ENCODE measurements at regions not wholly inside any gene's neighbourhood (a gene's known extent, or its start where the extent isn't known, plus 50 kb on each side); places are given as distances from the start of the nearest gene placed in this dataset.
"Not testable (repeated sequence)": the region's sequence is repeated elsewhere in the genome, so short reads cannot be mapped to it uniquely, and the experiment has no call there.

- no peak overlapping the region; the same call in 1 of the 2 replicates for H3K4me3 ChIP-seq (ENCODE audit: control insufficient read depth, low read depth, low read length)
- peak; percentile 64 for TF ChIP-seq CTCF (IDR thresholded peaks at IDR 0.05; ENCODE audit: control insufficient read depth, insufficient read depth, low read depth, low read length, missing control alignments)
- no peak for DNase-seq (ENCODE audit: low read depth)
Measured at GRCh38 chr1:30085811-30086770, 637.3 kb downstream of the MATN1 start.

GRCh38 chr1:30084909-30085571 is 638.3 kb downstream of the MATN1 start:
- TF ChIP-seq CTCF (IDR thresholded peaks at IDR 0.05; ENCODE audit: control insufficient read depth, insufficient read depth, low read depth, low read length, missing control alignments), result no peak
- DNase-seq (ENCODE audit: low read depth), result no peak
- no peak overlapping the region for H3K4me3 ChIP-seq (ENCODE audit: control insufficient read depth, low read depth, low read length)

DNA sequence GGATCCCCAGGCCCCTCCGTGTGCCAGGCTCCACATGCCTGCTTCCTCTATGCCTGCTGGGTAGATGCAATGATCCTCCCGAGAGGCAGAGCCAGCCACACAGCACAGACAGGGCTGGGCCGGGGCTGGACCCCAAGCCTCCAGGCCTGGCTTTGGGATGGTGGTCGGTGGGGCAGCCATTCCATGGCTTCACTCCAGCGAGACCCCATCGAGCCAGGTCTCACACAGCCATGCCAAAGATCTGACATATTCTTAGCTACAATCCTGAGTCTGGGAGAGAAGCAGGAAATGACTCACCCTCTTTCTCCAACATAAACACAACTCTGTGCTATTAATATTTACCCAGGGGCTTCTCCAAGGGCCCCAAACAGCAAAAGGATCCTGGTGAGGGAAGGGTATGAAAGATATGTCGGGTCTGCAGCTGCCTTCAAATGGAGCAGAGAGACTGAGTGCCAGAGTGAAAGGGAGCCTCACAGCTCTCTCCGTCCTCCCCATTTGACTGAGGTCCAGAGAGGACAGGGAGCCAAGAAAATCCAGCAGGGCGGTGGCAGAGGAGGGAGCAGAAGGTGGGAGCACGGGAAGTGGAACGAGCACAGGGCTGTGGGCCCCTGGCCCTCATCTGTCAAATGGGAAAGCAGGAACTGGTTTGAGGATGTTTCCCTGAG is 639.5 kb downstream of the MATN1 start:
- no peak overlapping the region for H3K4me3 ChIP-seq (ENCODE audit: control insufficient read depth, low read depth, low read length)
- TF ChIP-seq CTCF (IDR thresholded peaks at IDR 0.05; ENCODE audit: control insufficient read depth, insufficient read depth, low read depth, low read length, missing control alignments), result no peak
- peak; percentile 27 for DNase-seq (ENCODE audit: low read depth)

DNA sequence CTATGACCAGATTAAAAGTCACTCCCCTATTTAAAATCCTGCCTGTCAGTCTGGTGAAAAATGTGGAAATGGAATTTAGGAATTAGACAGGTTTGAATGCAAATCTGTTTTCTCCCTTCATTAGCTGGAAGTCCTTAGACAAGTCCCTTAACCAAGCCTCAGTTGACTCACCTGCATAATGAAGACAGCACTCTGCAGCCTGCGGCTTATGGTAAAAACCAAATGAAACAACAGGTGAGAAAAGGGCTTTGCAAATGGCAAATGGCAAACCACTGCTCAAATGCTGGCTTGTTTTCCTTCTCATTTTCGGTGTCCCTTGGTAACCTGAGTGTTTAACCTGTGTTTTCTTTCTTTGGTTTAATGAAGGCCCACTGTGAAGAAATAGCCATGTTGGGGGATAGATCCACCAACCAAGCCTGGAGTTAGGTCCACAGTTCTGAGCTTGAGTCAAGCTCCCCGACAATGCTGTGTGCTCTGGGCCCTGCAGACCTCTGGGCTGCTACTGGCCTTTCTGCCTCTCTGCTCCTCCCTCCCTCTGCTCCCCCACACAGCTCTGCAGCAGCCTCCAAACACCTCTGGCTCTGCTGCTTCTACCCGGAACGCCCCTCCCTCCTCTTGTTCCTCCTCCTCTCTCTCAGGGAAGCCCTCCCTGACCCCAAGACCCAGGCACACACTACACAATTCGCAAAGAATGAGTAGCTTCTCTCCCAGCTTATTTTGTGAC is 641.8 kb downstream of the MATN1 start:
- no peak for DNase-seq (ENCODE audit: low read depth)
- no peak for TF ChIP-seq CTCF (IDR thresholded peaks at IDR 0.05; ENCODE audit: control insufficient read depth, insufficient read depth, low read depth, low read length, missing control alignments)
- H3K4me3 ChIP-seq (ENCODE audit: control insufficient read depth, low read depth, low read length), result no peak overlapping the region

DNA sequence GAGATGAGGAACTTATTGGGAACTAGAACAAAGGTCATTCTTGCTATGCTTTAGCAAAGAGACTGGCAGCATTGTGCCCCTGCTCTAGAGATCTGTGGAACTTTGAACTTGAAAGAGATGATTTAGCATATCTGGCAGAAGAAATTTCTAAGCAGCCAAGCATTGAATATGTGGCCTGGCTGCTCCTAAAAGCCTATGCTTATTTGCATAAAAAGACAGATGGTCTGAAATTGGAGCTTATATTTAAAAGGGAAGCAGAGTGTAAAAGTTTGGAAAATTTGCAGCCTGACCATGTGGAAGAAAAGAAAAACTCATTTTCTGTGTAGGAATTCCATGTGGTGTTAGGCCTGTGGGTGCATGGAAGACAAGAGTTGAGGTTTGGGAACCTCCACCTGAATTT is 647.5 kb downstream of the MATN1 start:
- not testable (repeated sequence) for H3K4me3 ChIP-seq (ENCODE audit: control insufficient read depth, low read depth, low read length); DNase-seq (ENCODE audit: low read depth)

- no peak for TF ChIP-seq CTCF (IDR thresholded peaks at IDR 0.05; ENCODE audit: control insufficient read depth, insufficient read depth, low read depth, low read length, missing control alignments)
- no peak overlapping the region for H3K4me3 ChIP-seq (ENCODE audit: control insufficient read depth, low read depth, low read length)
- no peak for DNase-seq (ENCODE audit: low read depth)
Measured at GRCh38 chr1:30068787-30069472, 654.5 kb downstream of the MATN1 start.

Data from AG09309 (cell line).